ENCODE measurements at regions not wholly inside any gene's neighbourhood (a gene's known extent, or its start where the extent isn't known, plus 50 kb on each side); places are given as distances from the start of the nearest gene placed in this dataset.
"Not testable (repeated sequence)": the region's sequence is repeated elsewhere in the genome, so short reads cannot be mapped to it uniquely, and the experiment has no call there.

DNA sequence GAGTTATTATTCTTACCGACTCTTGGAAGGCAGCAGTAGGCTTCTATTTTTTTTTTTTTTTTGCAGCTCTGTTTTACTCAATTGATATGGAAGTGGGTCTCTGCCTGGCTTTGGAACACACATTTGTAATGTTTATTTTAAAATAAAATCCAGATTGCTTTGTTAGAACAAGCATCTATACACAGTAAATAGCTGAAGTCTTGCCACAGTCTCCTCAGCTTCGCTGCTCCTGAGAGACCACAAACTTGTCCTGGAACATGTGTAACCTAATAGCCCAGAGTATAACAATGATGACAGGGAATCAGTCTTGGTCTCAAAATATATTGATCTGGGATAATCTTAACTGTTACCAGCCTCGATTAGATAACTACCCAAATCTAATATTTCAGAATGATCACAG lies 299.8 kb upstream of the NOX3 start:
- ChIA-PET POLR2A (no interaction called here), CTCF (no interaction called here), RAD21 (ENCODE audit: low non-redundant PET in 1 of 2, low total read pairs in 2 of 2, uncharacterized antibody in 2 of 2, unreplicated experiment in 2 of 2) (no interaction called here)
- TF ChIP-seq EZH2 (IDR thresholded peaks at IDR 0.05): no peak
- TF ChIP-seq FOSL1 (IDR thresholded peaks at IDR 0.05; ENCODE audit: low read depth): no peak
- TF ChIP-seq ZBTB33 (IDR thresholded peaks at IDR 0.05; ENCODE audit: extremely low read depth, insufficient replicate concordance, low read length): no peak
- no peak for TF ChIP-seq SIN3A (IDR thresholded peaks at IDR 0.05; ENCODE audit: low read depth)
- TF ChIP-seq, protein P1, sequence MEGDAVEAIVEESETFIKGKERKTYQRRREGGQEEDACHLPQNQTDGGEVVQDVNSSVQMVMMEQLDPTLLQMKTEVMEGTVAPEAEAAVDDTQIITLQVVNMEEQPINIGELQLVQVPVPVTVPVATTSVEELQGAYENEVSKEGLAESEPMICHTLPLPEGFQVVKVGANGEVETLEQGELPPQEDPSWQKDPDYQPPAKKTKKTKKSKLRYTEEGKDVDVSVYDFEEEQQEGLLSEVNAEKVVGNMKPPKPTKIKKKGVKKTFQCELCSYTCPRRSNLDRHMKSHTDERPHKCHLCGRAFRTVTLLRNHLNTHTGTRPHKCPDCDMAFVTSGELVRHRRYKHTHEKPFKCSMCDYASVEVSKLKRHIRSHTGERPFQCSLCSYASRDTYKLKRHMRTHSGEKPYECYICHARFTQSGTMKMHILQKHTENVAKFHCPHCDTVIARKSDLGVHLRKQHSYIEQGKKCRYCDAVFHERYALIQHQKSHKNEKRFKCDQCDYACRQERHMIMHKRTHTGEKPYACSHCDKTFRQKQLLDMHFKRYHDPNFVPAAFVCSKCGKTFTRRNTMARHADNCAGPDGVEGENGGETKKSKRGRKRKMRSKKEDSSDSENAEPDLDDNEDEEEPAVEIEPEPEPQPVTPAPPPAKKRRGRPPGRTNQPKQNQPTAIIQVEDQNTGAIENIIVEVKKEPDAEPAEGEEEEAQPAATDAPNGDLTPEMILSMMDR (IDR thresholded peaks at IDR 0.05 in 2 of 3, conservative IDR thresholded peaks at IDR 0.05 in 1 of 3; ENCODE audit: borderline replicate concordance in 1 of 3, insufficient read depth in 1 of 3, low read depth in 2 of 3, low read length in 2 of 3): no peak
- TF ChIP-seq, protein P2, sequence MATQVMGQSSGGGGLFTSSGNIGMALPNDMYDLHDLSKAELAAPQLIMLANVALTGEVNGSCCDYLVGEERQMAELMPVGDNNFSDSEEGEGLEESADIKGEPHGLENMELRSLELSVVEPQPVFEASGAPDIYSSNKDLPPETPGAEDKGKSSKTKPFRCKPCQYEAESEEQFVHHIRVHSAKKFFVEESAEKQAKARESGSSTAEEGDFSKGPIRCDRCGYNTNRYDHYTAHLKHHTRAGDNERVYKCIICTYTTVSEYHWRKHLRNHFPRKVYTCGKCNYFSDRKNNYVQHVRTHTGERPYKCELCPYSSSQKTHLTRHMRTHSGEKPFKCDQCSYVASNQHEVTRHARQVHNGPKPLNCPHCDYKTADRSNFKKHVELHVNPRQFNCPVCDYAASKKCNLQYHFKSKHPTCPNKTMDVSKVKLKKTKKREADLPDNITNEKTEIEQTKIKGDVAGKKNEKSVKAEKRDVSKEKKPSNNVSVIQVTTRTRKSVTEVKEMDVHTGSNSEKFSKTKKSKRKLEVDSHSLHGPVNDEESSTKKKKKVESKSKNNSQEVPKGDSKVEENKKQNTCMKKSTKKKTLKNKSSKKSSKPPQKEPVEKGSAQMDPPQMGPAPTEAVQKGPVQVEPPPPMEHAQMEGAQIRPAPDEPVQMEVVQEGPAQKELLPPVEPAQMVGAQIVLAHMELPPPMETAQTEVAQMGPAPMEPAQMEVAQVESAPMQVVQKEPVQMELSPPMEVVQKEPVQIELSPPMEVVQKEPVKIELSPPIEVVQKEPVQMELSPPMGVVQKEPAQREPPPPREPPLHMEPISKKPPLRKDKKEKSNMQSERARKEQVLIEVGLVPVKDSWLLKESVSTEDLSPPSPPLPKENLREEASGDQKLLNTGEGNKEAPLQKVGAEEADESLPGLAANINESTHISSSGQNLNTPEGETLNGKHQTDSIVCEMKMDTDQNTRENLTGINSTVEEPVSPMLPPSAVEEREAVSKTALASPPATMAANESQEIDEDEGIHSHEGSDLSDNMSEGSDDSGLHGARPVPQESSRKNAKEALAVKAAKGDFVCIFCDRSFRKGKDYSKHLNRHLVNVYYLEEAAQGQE (IDR thresholded peaks at IDR 0.05; ENCODE audit: low read depth): no peak
- TF ChIP-seq ELF1 (IDR thresholded peaks at IDR 0.05; ENCODE audit: borderline replicate concordance, low read depth): no peak
- no peak for TF ChIP-seq POLR2A (IDR thresholded peaks at IDR 0.05; ENCODE audit: borderline replicate concordance, extremely low read depth, insufficient read depth, insufficient read length)
- TF ChIP-seq SRF (IDR thresholded peaks at IDR 0.05; ENCODE audit: low read depth): no peak
- no peak for TF ChIP-seq YY1 (IDR thresholded peaks at IDR 0.05; ENCODE audit: extremely low read depth, insufficient replicate concordance, low read depth, low read length)
- TF ChIP-seq, protein P3, sequence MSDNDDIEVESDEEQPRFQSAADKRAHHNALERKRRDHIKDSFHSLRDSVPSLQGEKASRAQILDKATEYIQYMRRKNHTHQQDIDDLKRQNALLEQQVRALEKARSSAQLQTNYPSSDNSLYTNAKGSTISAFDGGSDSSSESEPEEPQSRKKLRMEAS (IDR thresholded peaks at IDR 0.05): no peak
- no peak for TF ChIP-seq JUND (IDR thresholded peaks at IDR 0.05)
- TF ChIP-seq CEBPB (IDR thresholded peaks at IDR 0.05; ENCODE audit: low read depth): no peak
- no peak for TF ChIP-seq SP1 (IDR thresholded peaks at IDR 0.05; ENCODE audit: low read depth)
- Histone ChIP-seq H3K36me3 (ENCODE audit: control insufficient read depth in 1 of 2, insufficient read depth in 2 of 2, low read length in 2 of 2) (no peaks in the 10 kb centered on the region), H3K9ac (ENCODE audit: low read length) (no peak overlapping the region), H3K4me2 (ENCODE audit: low read length) (no peak overlapping the region), H2AFZ (ENCODE audit: low read depth, low read length, poor library complexity, severe bottlenecking) (no peak overlapping the region), H3K27ac (ENCODE audit: low read depth, low read length) (no peak overlapping the region), H3K9me3 (ENCODE audit: control insufficient read depth in 1 of 2, insufficient read depth in 1 of 2, low read depth in 1 of 2, low read length in 2 of 2) (no peaks in the 10 kb centered on the region), H3K9me2 (ENCODE audit: insufficient read depth) (no peaks in the 10 kb centered on the region), H3K4me3 (replicated peaks in 1 of 2; ENCODE audit: low read depth in 1 of 2, low read length in 2 of 2) (no peak overlapping the region), H3K4me1 (ENCODE audit: control insufficient read depth in 1 of 2, insufficient read depth in 2 of 2, low read length in 2 of 2) (no peaks in the 10 kb centered on the region), H3K27me3 (ENCODE audit: insufficient read depth, low read length) (no peaks in the 10 kb centered on the region), H4K20me1 (ENCODE audit: insufficient read depth) (no peaks in the 10 kb centered on the region), H3K79me2 (ENCODE audit: insufficient read depth, low read length) (no peaks in the 10 kb centered on the region)
- no peak for DNase-seq (ENCODE audit: low read depth, low spot score)
- BruUV-seq (replicated peaks): no TSS peak
- intact Hi-C loops (cut with micrococcal nuclease): no loop called here
- no peak for ATAC-seq

DNA sequence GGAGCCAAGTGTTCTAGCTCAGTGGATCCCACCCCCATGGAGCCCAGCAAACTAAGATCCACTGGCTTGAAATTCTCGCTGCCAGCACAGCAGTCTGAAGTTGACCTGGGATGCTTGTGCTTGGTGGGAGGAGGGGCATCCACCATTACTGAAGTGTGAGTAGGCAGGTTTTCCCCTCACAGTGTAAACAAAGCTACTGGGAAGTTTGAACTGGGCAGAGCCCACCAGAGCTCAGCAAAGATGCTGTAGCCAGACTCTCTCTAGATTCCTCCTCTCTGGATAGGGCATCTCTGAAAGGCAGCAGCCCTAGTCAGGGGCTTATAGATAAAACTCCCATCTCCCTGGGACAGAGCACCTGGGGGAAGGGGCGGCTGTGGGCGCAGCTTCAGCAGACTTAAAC lies 293.1 kb upstream of the NOX3 start:
- H3K36me3 ChIP-seq (ENCODE audit: control insufficient read depth in 1 of 2, insufficient read depth in 2 of 2, low read length in 2 of 2); H3K9ac ChIP-seq (ENCODE audit: low read length); H3K9me2 ChIP-seq (ENCODE audit: insufficient read depth); H3K27me3 ChIP-seq (ENCODE audit: insufficient read depth, low read length); H3K79me2 ChIP-seq (ENCODE audit: insufficient read depth, low read length); H3K9me3 ChIP-seq (ENCODE audit: control insufficient read depth in 1 of 2, insufficient read depth in 1 of 2, low read depth in 1 of 2, low read length in 2 of 2); H3K4me3 ChIP-seq (replicated peaks in 1 of 2; ENCODE audit: low read depth in 1 of 2, low read length in 2 of 2); H3K27ac ChIP-seq (ENCODE audit: low read depth, low read length); intact Hi-C loops (cut with micrococcal nuclease); H3K4me2 ChIP-seq (ENCODE audit: low read length); CTCF ChIA-PET; DNase-seq (ENCODE audit: low read depth, low spot score); ATAC-seq; POLR2A ChIA-PET; H3K4me1 ChIP-seq (ENCODE audit: control insufficient read depth in 1 of 2, insufficient read depth in 2 of 2, low read length in 2 of 2); H2AFZ ChIP-seq (ENCODE audit: low read depth, low read length, poor library complexity, severe bottlenecking); H4K20me1 ChIP-seq (ENCODE audit: insufficient read depth); BruUV-seq (replicated peaks): not testable (repeated sequence)
- RAD21 ChIA-PET (ENCODE audit: low non-redundant PET in 1 of 2, low total read pairs in 2 of 2, uncharacterized antibody in 2 of 2, unreplicated experiment in 2 of 2): interaction anchor here in 1 of 2 experiments (0.5 kb wide), 1 partner anchor 187 kb away, joined by 3 read pairs; no protein-coding TSS in a partner anchor
